CD14-positive monocyte (primary cell): ENCODE measurements at regions not wholly inside any gene's neighbourhood (a gene's known extent, or its start where the extent isn't known, plus 50 kb on each side); places are given as distances from the start of the nearest gene placed in this dataset.

Source experiments
- DNase-seq, 3 donors: peaks; one replicate each; pipeline ENCODE4 v3.0.0-alpha.2; 2011 to 2022
- H2AFZ ChIP-seq: 2 replicates; pipeline ENCODE4 v1.6.0; 2012; ENCODE audit warnings: mild to moderate bottlenecking, low read depth, low read length, inconsistent platforms; ENCODE audit not compliant: insufficient read depth, poor library complexity, severe bottlenecking
- H3K27ac ChIP-seq, 2 donors: 1 replicate in 1 of 2; 2 replicates in 1 of 2; pipeline ENCODE4 v1.5.1; 2012 to 2013; ENCODE audit warnings: low read length in 2 of 2, control low read depth in 1 of 2, inconsistent platforms in 1 of 2, low read depth in 1 of 2, mild to moderate bottlenecking in 1 of 2
- H3K27me3 ChIP-seq, 2 donors: one replicate each; pipeline versions ENCODE4 v1.6.0 to v1.6.1; 2011 to 2013; ENCODE audit warnings: low read length in 2 of 2; ENCODE audit not compliant: control insufficient read depth in 2 of 2, insufficient read depth in 2 of 2
- H3K36me3 ChIP-seq, 2 donors: replicated peaks in 1 of 2; 1 replicate in 1 of 2; 2 replicates in 1 of 2; pipeline versions ENCODE4 v1.5.1 to v1.6.1; 2012 to 2013; ENCODE audit warnings: low read length in 2 of 2, control low read depth in 1 of 2, inconsistent platforms in 1 of 2, mild to moderate bottlenecking in 1 of 2; ENCODE audit not compliant: insufficient read depth in 2 of 2, control insufficient read depth in 1 of 2
- H3K4me1 ChIP-seq, 2 donors: 1 replicate in 1 of 2; 2 replicates in 1 of 2; pipeline versions ENCODE4 v1.5.1 to v1.6.1; 2012 to 2013; ENCODE audit warnings: low read length in 2 of 2, control low read depth in 1 of 2, inconsistent platforms in 1 of 2, mild to moderate bottlenecking in 1 of 2, moderate library complexity in 1 of 2; ENCODE audit not compliant: insufficient read depth in 2 of 2, control insufficient read depth in 1 of 2
- H3K4me2 ChIP-seq: replicated peaks from 2 replicates; pipeline ENCODE3; 2012; ENCODE audit warnings: low read length, moderate library complexity, mild to moderate bottlenecking; ENCODE audit not compliant: poor library complexity, severe bottlenecking; ENCODE audit errors: extremely low read depth
- H3K4me3 ChIP-seq, 3 experiments: fragments of 200-600 bp in 1 of 3; sonication (generic) in 1 of 3; replicated peaks in 1 of 3; 1 replicate in 2 of 3; 2 replicates in 1 of 3; pipeline ENCODE4 v1.5.1; 2011 to 2013; ENCODE audit warnings: low read length in 3 of 3, mild to moderate bottlenecking in 3 of 3, control low read depth in 2 of 3, low read depth in 2 of 3, inconsistent platforms in 1 of 3, moderate library complexity in 1 of 3
- H3K79me2 ChIP-seq: 2 replicates; pipeline ENCODE4 v1.6.0; 2012; ENCODE audit warnings: mild to moderate bottlenecking, control low read depth, inconsistent platforms, low read length, moderate library complexity; ENCODE audit not compliant: insufficient read depth
- H3K9ac ChIP-seq: 2 replicates; pipeline ENCODE4 v1.6.0; 2017; ENCODE audit warnings: low read length, mild to moderate bottlenecking; ENCODE audit not compliant: insufficient read depth, poor library complexity, severe bottlenecking
- H3K9me3 ChIP-seq, 2 donors: replicated peaks in 1 of 2; 1 replicate in 1 of 2; 2 replicates in 1 of 2; pipeline versions ENCODE4 v1.5.1 to v1.6.1; 2012 to 2013; ENCODE audit warnings: low read length in 2 of 2, control low read depth in 1 of 2; ENCODE audit not compliant: control insufficient read depth in 1 of 2, insufficient read depth in 1 of 2
- H4K20me1 ChIP-seq: 2 replicates; pipeline ENCODE4 v1.6.0; 2012; ENCODE audit warnings: mild to moderate bottlenecking, low read length, control low read depth, moderate library complexity; ENCODE audit not compliant: insufficient read depth
- H3K27ac Mint-ChIP-seq, 7 donors: one replicate each; pipeline ENCODE4 v1.8.0; 2020; ENCODE audit warnings: mild to moderate bottlenecking in 7 of 7, mixed read lengths in 7 of 7, moderate library complexity in 6 of 7, inconsistent platforms in 2 of 7
- H3K27me3 Mint-ChIP-seq, 3 donors: one replicate each; pipeline ENCODE4 v1.8.0; 2021 to 2022; ENCODE audit warnings: low read depth in 3 of 3, mild to moderate bottlenecking in 3 of 3, mixed read lengths in 3 of 3, moderate library complexity in 3 of 3, inconsistent platforms in 1 of 3
- H3K36me3 Mint-ChIP-seq, 2 donors: one replicate each; pipeline ENCODE4 v1.8.0; 2020; ENCODE audit warnings: mixed read lengths in 2 of 2, inconsistent platforms in 1 of 2, mild to moderate bottlenecking in 1 of 2
- H3K4me1 Mint-ChIP-seq: one replicate; pipeline ENCODE4 v1.8.0; 2020; ENCODE audit warnings: mild to moderate bottlenecking, mixed read lengths
- H3K4me3 Mint-ChIP-seq, 2 donors: one replicate each; pipeline ENCODE4 v1.8.0; 2020; ENCODE audit warnings: mild to moderate bottlenecking in 2 of 2, mixed read lengths in 2 of 2, moderate library complexity in 1 of 2
- H3K9me3 Mint-ChIP-seq, 7 donors: one replicate each; pipeline ENCODE4 v1.8.0; 2020 to 2022; ENCODE audit warnings: mixed read lengths in 7 of 7, mild to moderate bottlenecking in 6 of 7, moderate library complexity in 6 of 7, inconsistent platforms in 2 of 7
- CTCF ChIP-seq: fragments of 200-600 bp; IDR thresholded peaks from one replicate; pipeline ENCODE4 v1.8.0; 2022; ENCODE audit warnings: antibody characterized with exemption, mild to moderate bottlenecking
- WGBS: methylation state at CpG from one replicate; pipeline ENCODE4 v1.1.5; 2013; ENCODE audit warnings: missing lambda C conversion rate; ENCODE audit not compliant: insufficient coverage; 5-methylcytosine and 5-hydroxymethylcytosine counted together
- intact Hi-C, 2 donors: fragments of 100-400 bp; cut with micrococcal nuclease; formaldehyde crosslinking; loops; one replicate each; pipeline versions ENCODE4 v1.15.0 to v1.15.1; 2023

GRCh38 chr11:81946831-81947230, 786.8 kb downstream of the FAM181B start:
- H3K27ac ChIP-seq: no peak overlapping the region
- H3K4me1 ChIP-seq: no peaks in the 10 kb centered on the region
- Mint-ChIP-seq H3K27me3 (peaks cover 0 to 4% (median 0%) of the 10 kb centered on the region in 3 donors), H3K4me1 (peaks cover 5% of the 10 kb centered on the region), H3K27ac (no peak overlapping the region), H3K9me3 (peaks cover 4 to 11% (median 6%) of the 10 kb centered on the region in 7 donors), H3K4me3 (no peak overlapping the region), H3K36me3 (no peaks in the 10 kb centered on the region)
- no peaks in the 10 kb centered on the region for H3K79me2 ChIP-seq
- H3K4me3 ChIP-seq: no peak overlapping the region
- no peak for TF ChIP-seq CTCF
- WGBS: 86% methylated on average over 2 of the region's 3 CpGs
- intact Hi-C loops: no loop called here
- H2AFZ ChIP-seq: no peak overlapping the region
- H3K9ac ChIP-seq: no peak overlapping the region
- DNase-seq: no peak
- H3K36me3 ChIP-seq: no peaks in the 10 kb centered on the region
- H3K27me3 ChIP-seq: no peaks in the 10 kb centered on the region
- H3K9me3 ChIP-seq: peaks cover 0 to 6% of the 10 kb centered on the region in 2 donors
- no peaks in the 10 kb centered on the region for H4K20me1 ChIP-seq
- no peak overlapping the region for H3K4me2 ChIP-seq

- H3K27ac ChIP-seq: no peak overlapping the region
- H2AFZ ChIP-seq: no peak overlapping the region
- no peak overlapping the region for H3K4me3 Mint-ChIP-seq
- H4K20me1 ChIP-seq: no peaks in the 10 kb centered on the region
- peaks cover 0 to 5% of the 10 kb centered on the region in 2 donors for H3K9me3 ChIP-seq
- intact Hi-C loops: no loop called here
- H3K27me3 Mint-ChIP-seq: no peaks in the 10 kb centered on the region
- no peaks in the 10 kb centered on the region for H3K36me3 ChIP-seq
- H3K4me1 Mint-ChIP-seq: peaks cover 5% of the 10 kb centered on the region
- no peaks in the 10 kb centered on the region for H3K4me1 ChIP-seq
- no peak overlapping the region for H3K27ac Mint-ChIP-seq
- DNase-seq: no peak
- peaks cover 0 to 7% (median 4%) of the 10 kb centered on the region in 7 donors for H3K9me3 Mint-ChIP-seq
- H3K36me3 Mint-ChIP-seq: no peaks in the 10 kb centered on the region
- H3K27me3 ChIP-seq: no peaks in the 10 kb centered on the region
- H3K4me3 ChIP-seq: no peak overlapping the region
- H3K4me2 ChIP-seq: no peak overlapping the region
- no peaks in the 10 kb centered on the region for H3K79me2 ChIP-seq
- H3K9ac ChIP-seq: no peak overlapping the region
- no peak for TF ChIP-seq CTCF
- no CpG with 5 or more reads among the region's 2 CpGs for WGBS
These were observed 791.0 kb downstream of the FAM181B start for GRCh38 chr11:81942646-81943045.
